ENCODE measurements at regions not wholly inside any gene's neighbourhood (a gene's known extent, or its start where the extent isn't known, plus 50 kb on each side); places are given as distances from the start of the nearest gene placed in this dataset.

- TF ChIP-seq CTCF (IDR thresholded peaks at IDR 0.05) (no peak), EP300 (IDR thresholded peaks at IDR 0.05) (no peak)
These were observed 169.8 kb upstream of the CHORDC1 start for GRCh38 chr11:90392692-90393091.

Measured in ovary (tissue), 3 donors.